ENCODE measurements at regions not wholly inside any gene's neighbourhood (a gene's known extent, or its start where the extent isn't known, plus 50 kb on each side); places are given as distances from the start of the nearest gene placed in this dataset.

- TF ChIP-seq CTCF (conservative IDR thresholded peaks at IDR 0.05) (no peak), ZFX (IDR thresholded peaks at IDR 0.05) (no peak)
These were observed 208.3 kb downstream of the LRIG3 start for GRCh38 chr12:58711974-58712373.

Data from C4-2B (cell line).